ENCODE measurements at regions not wholly inside any gene's neighbourhood (a gene's known extent, or its start where the extent isn't known, plus 50 kb on each side); places are given as distances from the start of the nearest gene placed in this dataset.

DNA sequence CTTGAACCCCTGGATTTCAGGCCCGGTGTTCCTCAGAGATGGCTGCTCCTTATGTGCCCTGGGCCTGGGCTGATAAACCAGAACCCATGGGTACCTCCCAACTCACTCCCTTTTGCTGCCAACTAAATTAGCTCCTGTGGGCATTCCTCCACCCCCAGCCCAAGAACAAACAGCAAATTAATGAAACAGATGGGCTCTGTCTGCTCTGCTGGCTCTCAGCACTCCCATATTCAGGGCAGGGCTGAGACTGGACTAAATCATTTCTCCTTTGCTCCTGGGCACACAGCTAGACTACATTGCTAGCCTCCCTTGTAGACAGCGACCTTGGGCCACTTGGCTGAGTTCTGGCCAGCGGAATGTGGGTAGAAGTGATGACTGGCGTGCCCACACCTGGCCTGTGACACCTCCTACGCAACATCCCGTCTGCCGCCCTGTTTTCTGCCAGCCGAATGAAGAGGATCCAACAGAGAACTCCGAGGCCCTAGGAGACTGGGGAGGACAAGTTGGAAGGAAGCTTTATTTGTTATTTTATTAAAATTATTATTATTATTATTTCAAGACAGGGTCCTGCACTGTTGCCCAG lies 101.9 kb upstream of the DISP3 start:
- H3K9ac ChIP-seq (ENCODE audit: low read length) = no peak overlapping the region
- no peak overlapping the region for H2AFZ ChIP-seq (ENCODE audit: low read depth, low read length)
- no peak overlapping the region for H2BK12ac ChIP-seq (ENCODE audit: low read length in 2 of 2)
- H3K9me3 ChIP-seq (ENCODE audit: control insufficient read depth, low read length) = peaks cover 3% of the 10 kb centered on the region
- H4K8ac ChIP-seq (ENCODE audit: low read length) = no peak overlapping the region
- no peak overlapping the region for H2BK5ac ChIP-seq (ENCODE audit: low read depth, low read length, poor library complexity, severe bottlenecking)
- H3K4me1 ChIP-seq (ENCODE audit: control insufficient read depth, insufficient read depth, low read depth, low read length) = peaks cover 3% of the 10 kb centered on the region
- H3K4me3 ChIP-seq (ENCODE audit: insufficient read depth in 1 of 2, low read depth in 1 of 2, low read length in 2 of 2) = no peak overlapping the region
- no peaks in the 10 kb centered on the region for H3K36me3 ChIP-seq (ENCODE audit: control insufficient read depth in 1 of 2, insufficient read depth in 2 of 2, low read depth in 1 of 2, low read length in 2 of 2)
- H3K4me2 ChIP-seq (ENCODE audit: low read length, poor library complexity, severe bottlenecking) = no peak overlapping the region
- no peak overlapping the region for H3K27ac ChIP-seq (ENCODE audit: low read length, poor library complexity, severe bottlenecking)
- no peak overlapping the region for H2AK5ac ChIP-seq (ENCODE audit: low read length, severe bottlenecking)
- no peak for DNase-seq
- WGBS = 76% methylated on average over 5 of the region's 9 CpGs
- no peak overlapping the region for H4K91ac ChIP-seq (ENCODE audit: low read length)
- H3K23ac ChIP-seq (ENCODE audit: low read length in 2 of 2) = no peak overlapping the region
- H3K79me1 ChIP-seq (replicated peaks; ENCODE audit: low read length, poor library complexity, severe bottlenecking) = no peaks in the 10 kb centered on the region
- no peak overlapping the region for H2BK15ac ChIP-seq (ENCODE audit: low read depth, poor library complexity, severe bottlenecking)
- no peak overlapping the region for H3K18ac ChIP-seq (ENCODE audit: low read depth in 1 of 2, low read length in 2 of 2)
- H2BK120ac ChIP-seq (ENCODE audit: low read depth, low read length) = no peak overlapping the region
- H3K4ac ChIP-seq (ENCODE audit: low read depth in 1 of 2, low read length in 2 of 2) = no peak overlapping the region
- peaks cover 10 to 73% of the 10 kb centered on the region in 2 experiments for H3K27me3 ChIP-seq (ENCODE audit: control insufficient read depth in 1 of 2, insufficient read depth in 1 of 2, low read length in 2 of 2)
- no peak overlapping the region for H3K14ac ChIP-seq (ENCODE audit: low read length in 2 of 2)

DNA sequence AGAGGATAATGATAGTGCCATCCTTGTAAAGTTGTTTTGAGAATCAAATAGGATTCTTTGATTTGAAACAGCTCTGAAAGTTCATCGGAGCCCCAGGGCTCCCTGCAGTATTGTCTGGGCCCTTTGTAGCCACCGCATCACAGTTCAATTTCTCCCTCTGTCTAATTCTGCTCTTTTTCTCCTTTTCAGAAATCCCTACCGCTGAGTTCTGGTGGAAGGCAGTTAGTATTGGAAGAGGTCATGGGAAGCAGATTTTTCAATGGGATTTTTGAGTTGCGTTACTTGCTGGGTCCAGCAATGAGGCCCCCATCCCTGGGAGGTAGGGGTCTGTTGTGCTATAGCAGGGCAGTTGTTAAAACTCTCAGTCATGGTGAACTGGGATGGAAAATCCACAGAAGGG lies 101.0 kb upstream of the DISP3 start:
- Histone ChIP-seq H3K9me3 (ENCODE audit: control insufficient read depth, low read length) (peaks cover 3% of the 10 kb centered on the region), H3K27me3 (ENCODE audit: control insufficient read depth in 1 of 2, insufficient read depth in 1 of 2, low read length in 2 of 2) (peaks cover 10 to 69% of the 10 kb centered on the region in 2 experiments), H3K4ac (ENCODE audit: low read depth in 1 of 2, low read length in 2 of 2) (no peak overlapping the region), H3K9ac (ENCODE audit: low read length) (no peak overlapping the region), H3K27ac (ENCODE audit: low read length, poor library complexity, severe bottlenecking) (no peak overlapping the region), H3K18ac (ENCODE audit: low read depth in 1 of 2, low read length in 2 of 2) (no peak overlapping the region), H4K8ac (ENCODE audit: low read length) (no peak overlapping the region), H3K4me1 (ENCODE audit: control insufficient read depth, insufficient read depth, low read depth, low read length) (peaks cover 3% of the 10 kb centered on the region), H2BK12ac (ENCODE audit: low read length in 2 of 2) (no peak overlapping the region), H3K23ac (ENCODE audit: low read length in 2 of 2) (no peak overlapping the region), H2BK15ac (ENCODE audit: low read depth, poor library complexity, severe bottlenecking) (no peak overlapping the region), H3K36me3 (ENCODE audit: control insufficient read depth in 1 of 2, insufficient read depth in 2 of 2, low read depth in 1 of 2, low read length in 2 of 2) (no peaks in the 10 kb centered on the region), H2AFZ (ENCODE audit: low read depth, low read length) (no peak overlapping the region), H3K79me1 (replicated peaks; ENCODE audit: low read length, poor library complexity, severe bottlenecking) (no peaks in the 10 kb centered on the region), H3K14ac (ENCODE audit: low read length in 2 of 2) (no peak overlapping the region), H2AK5ac (ENCODE audit: low read length, severe bottlenecking) (no peak overlapping the region), H3K4me2 (ENCODE audit: low read length, poor library complexity, severe bottlenecking) (no peak overlapping the region), H4K91ac (ENCODE audit: low read length) (no peak overlapping the region), H2BK5ac (ENCODE audit: low read depth, low read length, poor library complexity, severe bottlenecking) (no peak overlapping the region), H3K4me3 (ENCODE audit: insufficient read depth in 1 of 2, low read depth in 1 of 2, low read length in 2 of 2) (no peak overlapping the region), H2BK120ac (ENCODE audit: low read depth, low read length) (no peak overlapping the region)
- WGBS = 85% methylated on average over 4 of the region's 4 CpGs
- DNase-seq = no peak

DNA sequence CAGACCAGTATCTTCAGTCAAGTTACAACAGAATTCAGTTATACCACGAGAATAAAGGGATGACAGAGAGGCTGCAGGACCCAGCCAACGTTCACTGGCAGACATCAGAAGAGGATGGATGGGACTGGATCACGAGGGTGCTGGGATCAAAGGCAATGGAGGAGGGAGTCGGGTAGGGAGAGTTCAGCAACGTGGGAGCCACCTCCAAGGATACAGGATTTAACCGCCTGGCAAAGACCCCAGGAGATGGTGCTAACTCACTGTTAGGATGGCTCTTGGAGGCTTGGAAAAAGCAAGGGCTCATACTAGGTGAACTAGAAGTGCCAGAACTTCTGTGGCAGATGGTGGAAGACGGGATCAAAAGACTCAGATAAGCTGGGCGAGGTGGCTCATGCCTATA lies 99.1 kb upstream of the DISP3 start:
- Histone ChIP-seq H2AK5ac (ENCODE audit: low read length, severe bottlenecking) (no peak overlapping the region), H3K4me2 (ENCODE audit: low read length, poor library complexity, severe bottlenecking) (no peak overlapping the region), H2BK120ac (ENCODE audit: low read depth, low read length) (no peak overlapping the region), H3K14ac (ENCODE audit: low read length in 2 of 2) (no peak overlapping the region), H3K18ac (ENCODE audit: low read depth in 1 of 2, low read length in 2 of 2) (no peak overlapping the region), H3K9ac (ENCODE audit: low read length) (no peak overlapping the region), H3K36me3 (ENCODE audit: control insufficient read depth in 1 of 2, insufficient read depth in 2 of 2, low read depth in 1 of 2, low read length in 2 of 2) (no peaks in the 10 kb centered on the region), H3K27me3 (ENCODE audit: control insufficient read depth in 1 of 2, insufficient read depth in 1 of 2, low read length in 2 of 2) (peaks cover 10 to 68% of the 10 kb centered on the region in 2 experiments), H3K79me1 (replicated peaks; ENCODE audit: low read length, poor library complexity, severe bottlenecking) (no peaks in the 10 kb centered on the region), H2BK5ac (ENCODE audit: low read depth, low read length, poor library complexity, severe bottlenecking) (no peak overlapping the region), H3K4me1 (ENCODE audit: control insufficient read depth, insufficient read depth, low read depth, low read length) (no peaks in the 10 kb centered on the region), H2AFZ (ENCODE audit: low read depth, low read length) (no peak overlapping the region), H3K27ac (ENCODE audit: low read length, poor library complexity, severe bottlenecking) (no peak overlapping the region), H3K23ac (ENCODE audit: low read length in 2 of 2) (no peak overlapping the region), H4K8ac (ENCODE audit: low read length) (no peak overlapping the region), H3K9me3 (ENCODE audit: control insufficient read depth, low read length) (peaks cover 3% of the 10 kb centered on the region), H3K4me3 (ENCODE audit: insufficient read depth in 1 of 2, low read depth in 1 of 2, low read length in 2 of 2) (no peak overlapping the region), H2BK12ac (ENCODE audit: low read length in 2 of 2) (no peak overlapping the region), H4K91ac (ENCODE audit: low read length) (no peak overlapping the region), H2BK15ac (ENCODE audit: low read depth, poor library complexity, severe bottlenecking) (no peak overlapping the region), H3K4ac (ENCODE audit: low read depth in 1 of 2, low read length in 2 of 2) (no peak overlapping the region)
- 61% methylated on average over 8 of the region's 8 CpGs for WGBS
- DNase-seq = no peak

GRCh38 chr1:11380500-11380899 lies 98.5 kb upstream of the DISP3 start:
- H3K27me3 ChIP-seq (ENCODE audit: control insufficient read depth in 1 of 2, insufficient read depth in 1 of 2, low read length in 2 of 2) = peaks cover 10 to 71% of the 10 kb centered on the region in 2 experiments
- H3K14ac ChIP-seq (ENCODE audit: low read length in 2 of 2) = no peak overlapping the region
- no peak overlapping the region for H3K27ac ChIP-seq (ENCODE audit: low read length, poor library complexity, severe bottlenecking)
- no peak overlapping the region for H2BK120ac ChIP-seq (ENCODE audit: low read depth, low read length)
- H2AK5ac ChIP-seq (ENCODE audit: low read length, severe bottlenecking) = no peak overlapping the region
- no peak overlapping the region for H2BK15ac ChIP-seq (ENCODE audit: low read depth, poor library complexity, severe bottlenecking)
- no peak overlapping the region for H2BK5ac ChIP-seq (ENCODE audit: low read depth, low read length, poor library complexity, severe bottlenecking)
- no peaks in the 10 kb centered on the region for H3K4me1 ChIP-seq (ENCODE audit: control insufficient read depth, insufficient read depth, low read depth, low read length)
- H3K9ac ChIP-seq (ENCODE audit: low read length) = no peak overlapping the region
- no peak for DNase-seq
- H3K9me3 ChIP-seq (ENCODE audit: control insufficient read depth, low read length) = peaks cover 3% of the 10 kb centered on the region
- 73% methylated on average over 5 of the region's 5 CpGs for WGBS
- no peaks in the 10 kb centered on the region for H3K79me1 ChIP-seq (replicated peaks; ENCODE audit: low read length, poor library complexity, severe bottlenecking)
- H2BK12ac ChIP-seq (ENCODE audit: low read length in 2 of 2) = no peak overlapping the region
- no peak overlapping the region for H3K4me3 ChIP-seq (ENCODE audit: insufficient read depth in 1 of 2, low read depth in 1 of 2, low read length in 2 of 2)
- no peak overlapping the region for H4K8ac ChIP-seq (ENCODE audit: low read length)
- no peaks in the 10 kb centered on the region for H3K36me3 ChIP-seq (ENCODE audit: control insufficient read depth in 1 of 2, insufficient read depth in 2 of 2, low read depth in 1 of 2, low read length in 2 of 2)
- H4K91ac ChIP-seq (ENCODE audit: low read length) = no peak overlapping the region
- no peak overlapping the region for H3K23ac ChIP-seq (ENCODE audit: low read length in 2 of 2)
- no peak overlapping the region for H2AFZ ChIP-seq (ENCODE audit: low read depth, low read length)
- H3K4ac ChIP-seq (ENCODE audit: low read depth in 1 of 2, low read length in 2 of 2) = no peak overlapping the region
- H3K18ac ChIP-seq (ENCODE audit: low read depth in 1 of 2, low read length in 2 of 2) = no peak overlapping the region
- H3K4me2 ChIP-seq (ENCODE audit: low read length, poor library complexity, severe bottlenecking) = no peak overlapping the region
